Astrocyte (in vitro differentiated cells and primary cell): ENCODE measurements at regions not wholly inside any gene's neighbourhood (a gene's known extent, or its start where the extent isn't known, plus 50 kb on each side); places are given as distances from the start of the nearest gene placed in this dataset.

Source experiments
- EZH2 ChIP-seq: IDR thresholded peaks from 2 replicates; pipeline ENCODE4 v1.6.1; 2012; ENCODE audit warnings: mild to moderate bottlenecking, low read length, inconsistent platforms; ENCODE audit not compliant: insufficient read depth
- TF ChIP-seq, protein P1 (sequence below): IDR thresholded peaks from 2 replicates; pipeline ENCODE4 v1.5.1; 2011; ENCODE audit warnings: low read depth, mild to moderate bottlenecking, inconsistent platforms, low read length, moderate library complexity; ENCODE audit not compliant: insufficient read depth

DNA sequence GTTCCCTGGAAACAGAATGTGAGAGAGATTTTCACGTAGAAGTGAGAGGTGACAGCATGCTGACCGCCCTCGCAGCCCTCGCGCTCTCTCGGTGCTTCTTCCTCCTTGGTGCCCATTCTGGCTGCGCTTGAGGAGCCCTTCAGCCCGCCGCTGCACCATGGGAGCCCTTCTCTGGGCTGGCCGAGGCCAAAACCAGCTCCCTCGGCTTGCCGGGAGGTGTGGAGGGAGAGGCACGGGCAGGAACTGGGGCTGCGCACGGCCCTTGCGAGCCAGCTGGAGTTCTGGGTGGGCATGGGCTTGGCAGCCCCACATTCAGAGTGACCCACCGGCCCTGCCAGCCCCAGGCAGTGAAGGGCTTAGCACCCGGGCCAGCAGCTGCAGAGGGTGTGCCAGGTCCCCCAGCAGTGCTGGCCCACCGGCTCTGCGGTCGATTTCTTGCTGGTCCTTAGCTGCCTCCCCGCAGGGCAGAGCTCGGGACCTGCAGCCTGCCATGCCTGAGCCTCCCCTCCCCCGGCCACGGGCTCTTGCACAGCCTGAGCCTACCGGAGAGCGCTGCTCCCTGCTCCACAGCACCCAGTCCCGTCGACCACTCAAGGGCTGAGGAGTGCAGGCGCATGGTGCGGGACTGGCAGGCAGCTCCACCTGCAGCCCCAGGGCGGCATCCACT is 888.7 kb upstream of the ZWINT start:
- TF ChIP-seq, protein P1, sequence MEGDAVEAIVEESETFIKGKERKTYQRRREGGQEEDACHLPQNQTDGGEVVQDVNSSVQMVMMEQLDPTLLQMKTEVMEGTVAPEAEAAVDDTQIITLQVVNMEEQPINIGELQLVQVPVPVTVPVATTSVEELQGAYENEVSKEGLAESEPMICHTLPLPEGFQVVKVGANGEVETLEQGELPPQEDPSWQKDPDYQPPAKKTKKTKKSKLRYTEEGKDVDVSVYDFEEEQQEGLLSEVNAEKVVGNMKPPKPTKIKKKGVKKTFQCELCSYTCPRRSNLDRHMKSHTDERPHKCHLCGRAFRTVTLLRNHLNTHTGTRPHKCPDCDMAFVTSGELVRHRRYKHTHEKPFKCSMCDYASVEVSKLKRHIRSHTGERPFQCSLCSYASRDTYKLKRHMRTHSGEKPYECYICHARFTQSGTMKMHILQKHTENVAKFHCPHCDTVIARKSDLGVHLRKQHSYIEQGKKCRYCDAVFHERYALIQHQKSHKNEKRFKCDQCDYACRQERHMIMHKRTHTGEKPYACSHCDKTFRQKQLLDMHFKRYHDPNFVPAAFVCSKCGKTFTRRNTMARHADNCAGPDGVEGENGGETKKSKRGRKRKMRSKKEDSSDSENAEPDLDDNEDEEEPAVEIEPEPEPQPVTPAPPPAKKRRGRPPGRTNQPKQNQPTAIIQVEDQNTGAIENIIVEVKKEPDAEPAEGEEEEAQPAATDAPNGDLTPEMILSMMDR: no peak
- TF ChIP-seq EZH2: no peak
